Upper lobe of left lung (tissue), 4 donors: ENCODE measurements at regions not wholly inside any gene's neighbourhood (a gene's known extent, or its start where the extent isn't known, plus 50 kb on each side); places are given as distances from the start of the nearest gene placed in this dataset.

Experiments
- CTCF ChIP-seq, 6 experiments: fragments of 450-650 bp in 4 of 6; fragments of 200-600 bp in 2 of 6; sonication (generic) in 2 of 6; IDR thresholded peaks; one replicate each; pipeline ENCODE4 v1.5.1; 2016 to 2019; ENCODE audit warnings: antibody characterized with exemption in 6 of 6
- POLR2AphosphoS5 ChIP-seq, 2 donors: sonication (generic); formaldehyde crosslinking; IDR thresholded peaks; one replicate each; pipeline ENCODE4 v1.5.1; 2017; ENCODE audit warnings: antibody characterized with exemption in 2 of 2

- TF ChIP-seq CTCF (IDR thresholded peaks at IDR 0.05) (no peak), POLR2AphosphoS5 (IDR thresholded peaks at IDR 0.05) (no peak)
Observed at GRCh38 chr20:60509407-60509806, 551.2 kb downstream of the CDH26 start.
